GM13977 (cell line): ENCODE measurements at regions not wholly inside any gene's neighbourhood (a gene's known extent, or its start where the extent isn't known, plus 50 kb on each side); places are given as distances from the start of the nearest gene placed in this dataset.

ENCODE experiments used
- DNase-seq: peaks from one replicate; pipeline ENCODE4 v3.0.0; 2012; ENCODE audit warnings: low spot score
- in situ Hi-C: fragments of 300-500 bp; cut with MboI; formaldehyde crosslinking; loops from one replicate; pipeline ENCODE4 v1.12.0; 2022; ENCODE audit warnings: low sequenced_read_pairs, low pct_unique_long_range_greater_than_20kb, mixed read lengths, inconsistent platforms; ENCODE audit not compliant: unreplicated experiment
- TF ChIP-seq, protein P1 (sequence below): IDR thresholded peaks from 2 replicates; pipeline ENCODE4 v1.5.1; 2012; ENCODE audit warnings: mild to moderate bottlenecking, control low read depth; ENCODE audit not compliant: insufficient read depth; ENCODE audit errors: extremely low read depth, missing control alignments

- in situ Hi-C loops, result no loop called here
- TF ChIP-seq, protein P1, sequence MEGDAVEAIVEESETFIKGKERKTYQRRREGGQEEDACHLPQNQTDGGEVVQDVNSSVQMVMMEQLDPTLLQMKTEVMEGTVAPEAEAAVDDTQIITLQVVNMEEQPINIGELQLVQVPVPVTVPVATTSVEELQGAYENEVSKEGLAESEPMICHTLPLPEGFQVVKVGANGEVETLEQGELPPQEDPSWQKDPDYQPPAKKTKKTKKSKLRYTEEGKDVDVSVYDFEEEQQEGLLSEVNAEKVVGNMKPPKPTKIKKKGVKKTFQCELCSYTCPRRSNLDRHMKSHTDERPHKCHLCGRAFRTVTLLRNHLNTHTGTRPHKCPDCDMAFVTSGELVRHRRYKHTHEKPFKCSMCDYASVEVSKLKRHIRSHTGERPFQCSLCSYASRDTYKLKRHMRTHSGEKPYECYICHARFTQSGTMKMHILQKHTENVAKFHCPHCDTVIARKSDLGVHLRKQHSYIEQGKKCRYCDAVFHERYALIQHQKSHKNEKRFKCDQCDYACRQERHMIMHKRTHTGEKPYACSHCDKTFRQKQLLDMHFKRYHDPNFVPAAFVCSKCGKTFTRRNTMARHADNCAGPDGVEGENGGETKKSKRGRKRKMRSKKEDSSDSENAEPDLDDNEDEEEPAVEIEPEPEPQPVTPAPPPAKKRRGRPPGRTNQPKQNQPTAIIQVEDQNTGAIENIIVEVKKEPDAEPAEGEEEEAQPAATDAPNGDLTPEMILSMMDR, result no peak
- no peak for DNase-seq
Measured at GRCh38 chr11:129264114-129264513, 72.0 kb upstream of the ARHGAP32 start.

DNA sequence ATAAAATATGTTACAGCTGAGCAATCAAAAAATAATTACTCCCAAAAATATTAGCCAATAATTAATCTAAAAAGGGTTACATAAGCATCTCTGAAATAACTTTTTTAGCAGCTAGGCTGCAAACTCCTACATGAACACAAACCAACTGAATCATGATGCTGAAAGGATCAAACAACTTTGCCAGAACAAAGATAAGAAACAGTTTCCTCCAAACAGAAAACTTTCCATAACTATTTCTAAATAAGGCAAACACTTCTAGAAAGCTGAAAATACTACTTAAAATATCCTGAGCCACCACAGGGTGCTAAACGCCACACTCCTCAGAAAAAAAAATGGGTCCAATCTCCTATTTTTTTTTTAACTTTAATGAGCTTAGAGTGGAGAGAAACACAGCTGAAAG, 68.6 kb upstream of the ARHGAP32 start:
- in situ Hi-C loops, result no loop called here
- DNase-seq, result no peak
- TF ChIP-seq, protein P1, result no peak

DNA sequence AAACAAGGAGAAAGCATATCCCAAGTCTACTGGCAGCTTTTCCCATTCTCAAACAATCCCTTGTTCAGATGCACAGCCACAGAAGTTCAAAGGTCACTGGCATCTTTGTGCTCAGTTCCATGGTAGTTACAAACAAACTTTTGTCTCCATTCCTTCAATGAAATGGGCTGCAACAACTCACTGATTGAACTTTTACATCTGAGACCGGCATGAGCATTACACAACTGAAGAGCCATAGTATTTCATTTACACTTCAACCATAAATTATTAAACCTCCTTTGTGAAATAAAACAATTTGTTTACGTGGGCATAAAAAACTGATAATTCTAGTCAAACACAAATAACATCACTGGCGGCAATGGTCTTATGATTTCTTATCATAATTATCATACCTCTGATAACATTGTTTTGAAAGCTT, 67.8 kb upstream of the ARHGAP32 start:
- in situ Hi-C loops, result no loop called here

GRCh38 chr11:129258205-129258604, 66.1 kb upstream of the ARHGAP32 start:
- TF ChIP-seq, protein P1, result no peak
- in situ Hi-C loops, result no loop called here
- no peak for DNase-seq

More for the DNA sequence above, 67.8 kb upstream of the ARHGAP32 start:
- TF ChIP-seq, protein P1, result no peak
- no peak for DNase-seq

- no peak for DNase-seq
- in situ Hi-C loops, result no loop called here
- TF ChIP-seq, protein P1, result no peak
Measured at GRCh38 chr11:129257512-129257911, 65.4 kb upstream of the ARHGAP32 start.

- in situ Hi-C loops, result no loop called here
- no peak for DNase-seq
- TF ChIP-seq, protein P1, result no peak
Measured at GRCh38 chr11:129252621-129253020, 60.5 kb upstream of the ARHGAP32 start.

DNA sequence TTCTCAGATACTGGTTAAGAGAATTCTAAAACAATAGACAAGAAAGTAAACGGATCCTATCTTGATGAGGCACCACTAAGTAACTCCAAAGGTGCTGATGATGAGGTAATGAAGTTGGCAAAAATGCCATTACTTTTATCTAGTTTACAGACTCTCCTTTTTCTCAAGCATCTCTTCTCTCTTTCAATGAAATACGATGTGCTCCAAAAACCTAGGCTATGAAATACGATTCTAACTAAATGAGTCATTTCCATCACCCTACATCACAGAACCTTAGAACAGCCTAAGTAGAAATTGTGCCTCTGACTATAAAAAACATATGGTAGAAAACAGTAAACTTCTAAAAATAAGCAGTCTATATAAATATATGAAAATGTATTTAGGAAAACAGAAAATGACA, 58.9 kb upstream of the ARHGAP32 start:
- TF ChIP-seq, protein P1, result no peak
- no peak for DNase-seq
- in situ Hi-C loops, result no loop called here
